NCI-H1105 treated with DMSO at 0.1 percent for 48 hours (cell line): ENCODE measurements at regions not wholly inside any gene's neighbourhood (a gene's known extent, or its start where the extent isn't known, plus 50 kb on each side); places are given as distances from the start of the nearest gene placed in this dataset.

Experiments
- DNase-seq: peaks from one replicate; lab custom pipeline; 2025; lab: John Stamatoyannopoulos, UW

- DNase-seq, result no peak
Measured at GRCh38 chr2:12057436-12058166, 311.2 kb downstream of the LPIN1 start.

- no peak for DNase-seq
Measured at GRCh38 chr2:12059616-12060441, 313.4 kb downstream of the LPIN1 start.

GRCh38 chr2:12060886-12061285, 314.5 kb downstream of the LPIN1 start:
- no peak for DNase-seq

GRCh38 chr2:12061286-12062052, 315.0 kb downstream of the LPIN1 start:
- DNase-seq, result no peak

GRCh38 chr2:12062053-12062395, 315.6 kb downstream of the LPIN1 start:
- no peak for DNase-seq

- DNase-seq, result no peak
Measured at GRCh38 chr2:12063210-12063609, 316.8 kb downstream of the LPIN1 start.

- DNase-seq, result no peak
Measured at GRCh38 chr2:12064153-12064552, 317.7 kb downstream of the LPIN1 start.

- no peak for DNase-seq
Measured at GRCh38 chr2:12066116-12066515, 319.7 kb downstream of the LPIN1 start.

- no peak for DNase-seq
Measured at GRCh38 chr2:12066986-12067385, 320.6 kb downstream of the LPIN1 start.

- DNase-seq, result no peak
Measured at GRCh38 chr2:12068796-12069538, 322.5 kb downstream of the LPIN1 start.

- no peak for DNase-seq
Measured at GRCh38 chr2:12070153-12070552, 323.7 kb downstream of the LPIN1 start.

GRCh38 chr2:12070581-12070980, 324.1 kb downstream of the LPIN1 start:
- no peak for DNase-seq

- no peak for DNase-seq
Measured at GRCh38 chr2:12071318-12071717, 324.9 kb downstream of the LPIN1 start.

GRCh38 chr2:12073217-12073852, 326.9 kb downstream of the LPIN1 start:
- no peak for DNase-seq

- no peak for DNase-seq
Measured at GRCh38 chr2:12074126-12074844, 327.9 kb downstream of the LPIN1 start.

GRCh38 chr2:12074845-12075217, 328.4 kb downstream of the LPIN1 start:
- no peak for DNase-seq

GRCh38 chr2:12075603-12076002, 329.2 kb downstream of the LPIN1 start:
- no peak for DNase-seq

GRCh38 chr2:12076810-12077209, 330.4 kb downstream of the LPIN1 start:
- DNase-seq, result peak; percentile 92

- DNase-seq, result no peak
Measured at GRCh38 chr2:12080360-12080759, 333.9 kb downstream of the LPIN1 start.

- no peak for DNase-seq
Measured at GRCh38 chr2:12081481-12082210, 335.2 kb downstream of the LPIN1 start.
